A673 (cell line): ENCODE measurements at regions not wholly inside any gene's neighbourhood (a gene's known extent, or its start where the extent isn't known, plus 50 kb on each side); places are given as distances from the start of the nearest gene placed in this dataset.

Experiments used
- BruUV-seq: library from RNA; stranded (reverse); fragments of 400-500 nt; replicated peaks from 2 replicates; lab custom pipeline; 2021; lab: Mats Ljungman, UMichigan
- CTCF ChIA-PET: fragments of 300-600 bp; sonication (Branson Sonifier 250); formaldehyde crosslinking; loops from one replicate; lab custom pipeline; 2022; ENCODE audit warnings: antibody characterized with exemption; lab: Charles Lee
- POLR2A ChIA-PET: fragments of 300-600 bp; sonication (Branson Sonifier 250); formaldehyde crosslinking; loops from one replicate; lab custom pipeline; 2022; ENCODE audit warnings: antibody characterized with exemption; ENCODE audit not compliant: low non-redundant PET; lab: Charles Lee
- DNase-seq: peaks from one replicate; pipeline ENCODE4 v3.0.0-alpha.2; 2015; ENCODE audit warnings: low spot score
- H3K27ac ChIP-seq: fragments of 200-600 bp; sonication (generic); 2 replicates; pipeline ENCODE4 v1.5.1; 2016; ENCODE audit warnings: mixed run types, low read depth, mild to moderate bottlenecking, mixed read lengths, antibody characterized with exemption, low read length; ENCODE audit not compliant: poor library complexity, severe bottlenecking
- H3K27me3 ChIP-seq: fragments of 200-600 bp; sonication (generic); replicated peaks from 2 replicates; pipeline ENCODE4 v1.6.1; 2017; ENCODE audit warnings: mixed run types, low read depth, mild to moderate bottlenecking, mixed read lengths, antibody characterized with exemption, low read length; ENCODE audit not compliant: insufficient read depth, poor library complexity
- H3K36me3 ChIP-seq: fragments of 200-600 bp; sonication (generic); 2 replicates; pipeline ENCODE4 v1.6.1; 2016; ENCODE audit warnings: mixed run types, mild to moderate bottlenecking, mixed read lengths, antibody characterized with exemption, low read length; ENCODE audit not compliant: insufficient read depth, poor library complexity, severe bottlenecking
- H3K4me1 ChIP-seq: fragments of 200-600 bp; sonication (generic); 2 replicates; pipeline ENCODE4 v1.6.1; 2017; ENCODE audit warnings: mixed run types, mild to moderate bottlenecking, mixed read lengths, antibody characterized with exemption, low read length; ENCODE audit not compliant: insufficient read depth, poor library complexity, severe bottlenecking
- H3K4me3 ChIP-seq: fragments of 200-600 bp; sonication (generic); 2 replicates; pipeline ENCODE4 v1.5.1; 2016; ENCODE audit warnings: low read depth, mixed run types, mild to moderate bottlenecking, mixed read lengths, low read length; ENCODE audit not compliant: poor library complexity, severe bottlenecking
- H3K9me3 ChIP-seq: fragments of 200-600 bp; sonication (generic); 2 replicates; pipeline ENCODE4 v1.6.1; 2016; ENCODE audit warnings: mixed run types, low read depth, mild to moderate bottlenecking, mixed read lengths, antibody characterized with exemption, low read length; ENCODE audit not compliant: poor library complexity, severe bottlenecking
- EZH2 ChIP-seq: fragments of 200-600 bp; sonication (generic); IDR thresholded peaks from 2 replicates; pipeline ENCODE4 v1.6.1; 2017; ENCODE audit warnings: borderline replicate concordance, low read depth, mild to moderate bottlenecking, mixed read lengths, antibody characterized with exemption, low read length; ENCODE audit not compliant: poor library complexity, severe bottlenecking
- intact Hi-C: fragments of 100-400 bp; cut with micrococcal nuclease; formaldehyde crosslinking; loops from one replicate; pipeline ENCODE4 v1.10.0; 2022; ENCODE audit not compliant: unreplicated experiment
- TF ChIP-seq, protein P1 (sequence below): fragments of 300-800, 200-600 bp; sonication (generic); conservative IDR thresholded peaks from 2 replicates; pipeline ENCODE4 v1.5.1; 2017; ENCODE audit warnings: low read depth, mild to moderate bottlenecking, antibody characterized with exemption, low read length, moderate library complexity, mixed read lengths

DNA sequence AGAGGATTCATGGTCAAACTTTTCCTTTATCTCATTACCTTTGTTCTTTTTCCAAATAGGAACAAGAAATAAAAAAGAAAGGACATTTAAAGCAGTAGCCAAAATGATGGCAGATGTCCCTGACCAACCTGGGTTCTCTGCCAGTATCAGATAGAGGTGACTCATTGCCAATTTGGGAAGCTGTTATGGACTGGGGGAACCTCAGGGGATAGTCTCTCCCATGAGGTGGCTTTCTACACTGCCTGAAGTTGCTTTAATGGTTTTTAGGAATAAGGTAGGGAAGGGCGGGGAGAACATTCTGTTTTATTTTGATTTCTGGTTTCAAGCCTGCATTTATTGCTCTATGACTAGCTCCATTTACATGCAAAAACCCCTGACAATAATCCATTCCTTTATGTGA, 457.9 kb upstream of the TPK1 start:
- POLR2A ChIA-PET, result no interaction called here
- Histone ChIP-seq H3K27ac (no peak overlapping the region), H3K36me3 (no peaks in the 10 kb centered on the region), H3K4me1 (no peaks in the 10 kb centered on the region), H3K4me3 (no peak overlapping the region), H3K27me3 (no peaks in the 10 kb centered on the region), H3K9me3 (peaks cover 15% of the 10 kb centered on the region)
- TF ChIP-seq, protein P1, sequence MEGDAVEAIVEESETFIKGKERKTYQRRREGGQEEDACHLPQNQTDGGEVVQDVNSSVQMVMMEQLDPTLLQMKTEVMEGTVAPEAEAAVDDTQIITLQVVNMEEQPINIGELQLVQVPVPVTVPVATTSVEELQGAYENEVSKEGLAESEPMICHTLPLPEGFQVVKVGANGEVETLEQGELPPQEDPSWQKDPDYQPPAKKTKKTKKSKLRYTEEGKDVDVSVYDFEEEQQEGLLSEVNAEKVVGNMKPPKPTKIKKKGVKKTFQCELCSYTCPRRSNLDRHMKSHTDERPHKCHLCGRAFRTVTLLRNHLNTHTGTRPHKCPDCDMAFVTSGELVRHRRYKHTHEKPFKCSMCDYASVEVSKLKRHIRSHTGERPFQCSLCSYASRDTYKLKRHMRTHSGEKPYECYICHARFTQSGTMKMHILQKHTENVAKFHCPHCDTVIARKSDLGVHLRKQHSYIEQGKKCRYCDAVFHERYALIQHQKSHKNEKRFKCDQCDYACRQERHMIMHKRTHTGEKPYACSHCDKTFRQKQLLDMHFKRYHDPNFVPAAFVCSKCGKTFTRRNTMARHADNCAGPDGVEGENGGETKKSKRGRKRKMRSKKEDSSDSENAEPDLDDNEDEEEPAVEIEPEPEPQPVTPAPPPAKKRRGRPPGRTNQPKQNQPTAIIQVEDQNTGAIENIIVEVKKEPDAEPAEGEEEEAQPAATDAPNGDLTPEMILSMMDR, result no peak
- no peak for TF ChIP-seq EZH2
- intact Hi-C loops, result no loop called here
- DNase-seq, result no peak
- CTCF ChIA-PET, result no interaction called here
- no TSS peak for BruUV-seq

DNA sequence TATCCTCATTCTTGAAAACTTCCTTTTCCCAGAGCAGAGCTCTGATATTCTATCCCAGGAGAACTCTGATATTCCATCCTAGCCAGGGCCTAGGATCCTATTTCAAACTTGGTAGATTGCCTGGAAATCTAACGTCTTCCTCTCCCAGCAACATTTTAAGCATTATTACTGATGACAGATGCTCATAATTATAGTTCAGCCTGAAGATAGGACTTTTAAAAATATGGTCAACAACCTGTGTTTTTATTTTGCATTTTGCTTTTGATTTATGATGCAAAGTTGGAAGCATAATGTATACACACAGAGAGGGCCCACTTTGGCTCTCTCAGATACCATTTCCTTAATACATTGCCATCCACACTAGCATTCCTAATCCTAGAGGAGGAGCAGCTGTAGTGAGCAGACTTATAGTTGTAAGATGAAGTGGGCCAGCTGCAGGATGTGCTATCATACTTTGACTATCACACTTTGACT, 457.4 kb upstream of the TPK1 start:
- DNase-seq, result no peak
- BruUV-seq, result no TSS peak

DNA sequence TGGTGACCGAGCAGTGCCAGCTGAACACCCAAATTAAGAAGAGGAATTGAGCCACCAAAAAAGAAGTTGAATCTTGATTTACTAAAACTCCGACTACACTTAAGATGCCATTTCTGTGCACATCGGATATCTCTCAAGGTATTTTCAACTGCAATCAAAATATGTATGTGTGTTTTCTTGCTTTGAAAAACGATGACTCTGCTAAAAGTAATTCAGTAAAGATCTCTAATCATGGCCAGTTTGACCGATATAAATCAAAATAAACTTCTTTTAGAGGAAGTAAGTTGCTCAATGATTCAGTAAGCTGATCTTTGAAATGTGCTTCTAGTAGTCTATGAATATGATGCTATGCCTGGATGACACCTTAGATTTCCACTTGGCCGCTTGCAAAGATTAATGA, 453.5 kb upstream of the TPK1 start:
- H3K36me3 ChIP-seq, result no peaks in the 10 kb centered on the region
- CTCF ChIA-PET, result no interaction called here
- no peak overlapping the region for H3K4me3 ChIP-seq
- POLR2A ChIA-PET, result no interaction called here
- BruUV-seq, result no TSS peak
- H3K4me1 ChIP-seq, result no peaks in the 10 kb centered on the region
- TF ChIP-seq, protein P1, result no peak
- TF ChIP-seq EZH2, result no peak
- no peaks in the 10 kb centered on the region for H3K27me3 ChIP-seq
- peaks cover 18% of the 10 kb centered on the region for H3K9me3 ChIP-seq
- intact Hi-C loops, result no loop called here
- no peak for DNase-seq
- H3K27ac ChIP-seq, result no peak overlapping the region

More for the DNA sequence above, 457.4 kb upstream of the TPK1 start:
- intact Hi-C loops, result no loop called here
- POLR2A ChIA-PET, result no interaction called here
- TF ChIP-seq, protein P1, result no peak
- no peak for TF ChIP-seq EZH2
- CTCF ChIA-PET, result no interaction called here
- Histone ChIP-seq H3K27me3 (no peaks in the 10 kb centered on the region), H3K27ac (no peak overlapping the region), H3K9me3 (peaks cover 12% of the 10 kb centered on the region), H3K4me1 (no peaks in the 10 kb centered on the region), H3K4me3 (no peak overlapping the region), H3K36me3 (no peaks in the 10 kb centered on the region)
